WTC11 (cell line): ENCODE measurements at regions not wholly inside any gene's neighbourhood (a gene's known extent, or its start where the extent isn't known, plus 50 kb on each side); places are given as distances from the start of the nearest gene placed in this dataset.

ENCODE experiments used
- ATAC-seq: fragments of 200-7000 bp; cut with Tn5 transposase; 2 replicates; pipeline ENCODE4 v1.10.0; 2021; ENCODE audit warnings: mild to moderate bottlenecking, moderate library complexity
- CTCF ChIA-PET: fragments of 300-600 bp; sonication (Branson Sonifier 250); formaldehyde crosslinking; loops from one replicate; lab custom pipeline; 2021; ENCODE audit warnings: antibody characterized with exemption; lab: Charles Lee
- POLR2A ChIA-PET: fragments of 350-600 bp; sonication (Branson Sonifier 250); formaldehyde crosslinking; loops from one replicate; lab custom pipeline; 2021; ENCODE audit warnings: antibody characterized with exemption; lab: Charles Lee
- DNase-seq: peaks from one replicate; pipeline ENCODE4 v3.0.0; 2021; ENCODE audit warnings: low spot score
- H3K27ac Mint-ChIP-seq: 2 replicates; pipeline ENCODE4 v1.8.0; 2021; ENCODE audit warnings: mixed read lengths
- H3K27me3 Mint-ChIP-seq: 2 replicates; pipeline ENCODE4 v1.8.0; 2021; ENCODE audit warnings: low read depth, mild to moderate bottlenecking, moderate library complexity, mixed read lengths
- H3K36me3 Mint-ChIP-seq: 2 replicates; pipeline ENCODE4 v1.8.0; 2021; ENCODE audit warnings: mixed read lengths
- H3K4me1 Mint-ChIP-seq: 2 replicates; pipeline ENCODE4 v1.8.0; 2022; ENCODE audit warnings: mixed read lengths
- H3K4me3 Mint-ChIP-seq: 2 replicates; pipeline ENCODE4 v1.8.0; 2021; ENCODE audit warnings: mild to moderate bottlenecking, moderate library complexity, mixed read lengths
- H3K9me3 Mint-ChIP-seq: 2 replicates; pipeline ENCODE4 v1.8.0; 2021; ENCODE audit warnings: mixed read lengths
- ATF2 ChIP-seq: sonication (generic); formaldehyde crosslinking; IDR thresholded peaks from 2 replicates; pipeline ENCODE4 v1.8.1; 2022; ENCODE audit warnings: low read depth, missing genetic modification reagents, borderline replicate concordance
- CREB1 ChIP-seq: sonication (generic); formaldehyde crosslinking; IDR thresholded peaks from 2 replicates; pipeline ENCODE4 v1.8.0; 2023; ENCODE audit warnings: mild to moderate bottlenecking, missing genetic modification reagents
- E2F4 ChIP-seq: sonication (generic); formaldehyde crosslinking; IDR thresholded peaks from 2 replicates; pipeline ENCODE4 v1.8.1; 2022; ENCODE audit warnings: low read depth, mild to moderate bottlenecking, moderate library complexity, missing genetic modification reagents, borderline replicate concordance
- ETV6 ChIP-seq: sonication (generic); formaldehyde crosslinking; IDR thresholded peaks from 2 replicates; pipeline ENCODE4 v1.8.1; 2022; ENCODE audit warnings: mild to moderate bottlenecking, missing genetic modification reagents
- FOXJ3 ChIP-seq: sonication (generic); formaldehyde crosslinking; IDR thresholded peaks from 2 replicates; pipeline ENCODE4 v1.9.0; 2021; ENCODE audit warnings: missing genetic modification reagents, mild to moderate bottlenecking, borderline replicate concordance
- FOXK1 ChIP-seq: sonication (generic); formaldehyde crosslinking; IDR thresholded peaks from 2 replicates; pipeline ENCODE4 v1.8.0; 2022; ENCODE audit warnings: mild to moderate bottlenecking, moderate library complexity, missing genetic modification reagents
- MLX ChIP-seq: sonication (generic); formaldehyde crosslinking; IDR thresholded peaks from 2 replicates; pipeline ENCODE4 v1.8.1; 2023; ENCODE audit warnings: mild to moderate bottlenecking, missing genetic modification reagents, moderate library complexity
- NFATC4 ChIP-seq: fragments of 250-450 bp; sonication (Bioruptor Pico); IDR thresholded peaks from 2 replicates; pipeline ENCODE4 v1.9.0; 2021; ENCODE audit warnings: mild to moderate bottlenecking
- SP1 ChIP-seq: sonication (generic); formaldehyde crosslinking; conservative IDR thresholded peaks from 2 replicates; pipeline ENCODE4 v1.8.1; 2022; ENCODE audit warnings: missing genetic modification reagents
- TEAD1 ChIP-seq: sonication (generic); formaldehyde crosslinking; IDR thresholded peaks from 2 replicates; pipeline ENCODE4 v1.8.0; 2022; ENCODE audit warnings: mild to moderate bottlenecking, missing genetic modification reagents
- ZBTB21 ChIP-seq: sonication (generic); formaldehyde crosslinking; IDR thresholded peaks from 2 replicates; pipeline ENCODE4 v1.8.1; 2023; ENCODE audit warnings: mild to moderate bottlenecking, missing genetic modification reagents, borderline replicate concordance
- ZNF263 ChIP-seq: sonication (generic); formaldehyde crosslinking; IDR thresholded peaks from 2 replicates; pipeline ENCODE4 v1.8.1; 2022; ENCODE audit warnings: low read depth, mild to moderate bottlenecking, moderate library complexity, missing genetic modification reagents
- ZNF423 ChIP-seq: fragments of 250-450 bp; sonication (Bioruptor Pico); IDR thresholded peaks from 2 replicates; pipeline ENCODE4 v2.1.2; 2022; ENCODE audit warnings: mild to moderate bottlenecking, moderate library complexity
- TF ChIP-seq, protein P1 (sequence below): sonication (generic); formaldehyde crosslinking; IDR thresholded peaks from 2 replicates; pipeline ENCODE4 v1.8.1; 2023; ENCODE audit warnings: mild to moderate bottlenecking, missing genetic modification reagents
- TF ChIP-seq, protein P2 (sequence below): fragments of 250-450 bp; sonication (Bioruptor Pico); IDR thresholded peaks from 2 replicates; pipeline ENCODE4 v1.9.0; 2021; ENCODE audit warnings: mild to moderate bottlenecking, borderline replicate concordance
- TF ChIP-seq, protein P3 (sequence below): fragments of 250-450 bp; sonication (Bioruptor Pico); conservative IDR thresholded peaks from 2 replicates; pipeline ENCODE4 v1.9.0; 2021; ENCODE audit warnings: mild to moderate bottlenecking
- TF ChIP-seq, protein P4 (sequence below): fragments of 250-450 bp; sonication (Bioruptor Pico); IDR thresholded peaks from 2 replicates; pipeline ENCODE4 v1.9.0; 2021; ENCODE audit warnings: mild to moderate bottlenecking
- TF ChIP-seq, protein P5 (sequence below): fragments of 250-450 bp; sonication (Bioruptor Pico); IDR thresholded peaks from 2 replicates; pipeline ENCODE4 v1.9.0; 2021; ENCODE audit warnings: mild to moderate bottlenecking

GRCh38 chr13:80903911-80904310 is 563.0 kb upstream of the SPRY2 start:
- Mint-ChIP-seq H3K36me3 (no peaks in the 10 kb centered on the region), H3K4me3 (no peak overlapping the region), H3K27me3 (no peaks in the 10 kb centered on the region), H3K4me1 (no peaks in the 10 kb centered on the region), H3K27ac (no peak overlapping the region), H3K9me3 (no peaks in the 10 kb centered on the region)
- TF ChIP-seq, protein P1, sequence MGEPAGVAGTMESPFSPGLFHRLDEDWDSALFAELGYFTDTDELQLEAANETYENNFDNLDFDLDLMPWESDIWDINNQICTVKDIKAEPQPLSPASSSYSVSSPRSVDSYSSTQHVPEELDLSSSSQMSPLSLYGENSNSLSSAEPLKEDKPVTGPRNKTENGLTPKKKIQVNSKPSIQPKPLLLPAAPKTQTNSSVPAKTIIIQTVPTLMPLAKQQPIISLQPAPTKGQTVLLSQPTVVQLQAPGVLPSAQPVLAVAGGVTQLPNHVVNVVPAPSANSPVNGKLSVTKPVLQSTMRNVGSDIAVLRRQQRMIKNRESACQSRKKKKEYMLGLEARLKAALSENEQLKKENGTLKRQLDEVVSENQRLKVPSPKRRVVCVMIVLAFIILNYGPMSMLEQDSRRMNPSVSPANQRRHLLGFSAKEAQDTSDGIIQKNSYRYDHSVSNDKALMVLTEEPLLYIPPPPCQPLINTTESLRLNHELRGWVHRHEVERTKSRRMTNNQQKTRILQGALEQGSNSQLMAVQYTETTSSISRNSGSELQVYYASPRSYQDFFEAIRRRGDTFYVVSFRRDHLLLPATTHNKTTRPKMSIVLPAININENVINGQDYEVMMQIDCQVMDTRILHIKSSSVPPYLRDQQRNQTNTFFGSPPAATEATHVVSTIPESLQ (CRISPR knock-in tag), result no peak
- TF ChIP-seq, protein P2, sequence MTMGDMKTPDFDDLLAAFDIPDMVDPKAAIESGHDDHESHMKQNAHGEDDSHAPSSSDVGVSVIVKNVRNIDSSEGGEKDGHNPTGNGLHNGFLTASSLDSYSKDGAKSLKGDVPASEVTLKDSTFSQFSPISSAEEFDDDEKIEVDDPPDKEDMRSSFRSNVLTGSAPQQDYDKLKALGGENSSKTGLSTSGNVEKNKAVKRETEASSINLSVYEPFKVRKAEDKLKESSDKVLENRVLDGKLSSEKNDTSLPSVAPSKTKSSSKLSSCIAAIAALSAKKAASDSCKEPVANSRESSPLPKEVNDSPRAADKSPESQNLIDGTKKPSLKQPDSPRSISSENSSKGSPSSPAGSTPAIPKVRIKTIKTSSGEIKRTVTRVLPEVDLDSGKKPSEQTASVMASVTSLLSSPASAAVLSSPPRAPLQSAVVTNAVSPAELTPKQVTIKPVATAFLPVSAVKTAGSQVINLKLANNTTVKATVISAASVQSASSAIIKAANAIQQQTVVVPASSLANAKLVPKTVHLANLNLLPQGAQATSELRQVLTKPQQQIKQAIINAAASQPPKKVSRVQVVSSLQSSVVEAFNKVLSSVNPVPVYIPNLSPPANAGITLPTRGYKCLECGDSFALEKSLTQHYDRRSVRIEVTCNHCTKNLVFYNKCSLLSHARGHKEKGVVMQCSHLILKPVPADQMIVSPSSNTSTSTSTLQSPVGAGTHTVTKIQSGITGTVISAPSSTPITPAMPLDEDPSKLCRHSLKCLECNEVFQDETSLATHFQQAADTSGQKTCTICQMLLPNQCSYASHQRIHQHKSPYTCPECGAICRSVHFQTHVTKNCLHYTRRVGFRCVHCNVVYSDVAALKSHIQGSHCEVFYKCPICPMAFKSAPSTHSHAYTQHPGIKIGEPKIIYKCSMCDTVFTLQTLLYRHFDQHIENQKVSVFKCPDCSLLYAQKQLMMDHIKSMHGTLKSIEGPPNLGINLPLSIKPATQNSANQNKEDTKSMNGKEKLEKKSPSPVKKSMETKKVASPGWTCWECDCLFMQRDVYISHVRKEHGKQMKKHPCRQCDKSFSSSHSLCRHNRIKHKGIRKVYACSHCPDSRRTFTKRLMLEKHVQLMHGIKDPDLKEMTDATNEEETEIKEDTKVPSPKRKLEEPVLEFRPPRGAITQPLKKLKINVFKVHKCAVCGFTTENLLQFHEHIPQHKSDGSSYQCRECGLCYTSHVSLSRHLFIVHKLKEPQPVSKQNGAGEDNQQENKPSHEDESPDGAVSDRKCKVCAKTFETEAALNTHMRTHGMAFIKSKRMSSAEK, result no peak
- TF ChIP-seq CREB1 (CRISPR knock-in tag) (no peak), NFATC4 (CRISPR knock-in tag) (no peak), E2F4 (no peak), ZNF423 (no peak), ATF2 (no peak), SP1 (no peak), MLX (CRISPR knock-in tag) (no peak), TEAD1 (no peak), ZNF263 (CRISPR knock-in tag) (no peak), ETV6 (CRISPR knock-in tag) (no peak), ZBTB21 (CRISPR knock-in tag) (no peak), FOXJ3 (CRISPR knock-in tag) (no peak), FOXK1 (CRISPR knock-in tag) (no peak)
- TF ChIP-seq, protein P3, sequence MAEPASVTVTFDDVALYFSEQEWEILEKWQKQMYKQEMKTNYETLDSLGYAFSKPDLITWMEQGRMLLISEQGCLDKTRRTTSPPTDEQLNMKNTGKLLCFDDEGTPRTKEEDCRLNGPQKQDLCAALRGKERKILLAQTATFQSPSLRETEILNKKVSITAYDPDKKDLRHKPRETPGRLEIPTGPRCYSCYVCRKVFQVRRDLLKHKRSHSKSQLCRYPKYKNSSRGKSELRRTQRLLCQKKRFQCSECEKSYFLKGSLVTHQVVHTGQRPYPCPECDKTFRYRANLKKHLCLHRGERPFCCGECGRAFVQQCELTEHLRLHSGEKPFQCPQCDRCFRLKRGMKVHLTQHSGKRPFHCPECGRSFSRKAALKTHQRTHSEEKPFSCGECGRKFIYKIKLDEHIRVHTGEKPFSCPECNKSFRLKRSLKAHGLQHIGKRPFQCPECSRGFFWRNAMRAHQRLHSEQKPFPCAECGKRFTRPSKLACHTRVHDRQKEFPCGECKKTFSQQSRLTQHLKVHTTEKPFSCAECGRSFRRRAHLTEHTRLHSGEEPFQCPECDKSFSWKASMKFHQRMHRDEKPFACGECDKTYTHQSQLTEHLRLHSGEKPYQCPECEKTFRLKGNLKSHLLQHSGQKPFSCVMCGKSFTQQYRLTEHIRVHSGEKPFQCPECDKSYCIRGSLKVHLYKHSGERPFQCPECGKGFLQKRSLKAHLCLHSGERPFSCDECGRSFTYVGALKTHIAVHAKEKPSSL (CRISPR knock-in tag), result no peak
- TF ChIP-seq, protein P4, sequence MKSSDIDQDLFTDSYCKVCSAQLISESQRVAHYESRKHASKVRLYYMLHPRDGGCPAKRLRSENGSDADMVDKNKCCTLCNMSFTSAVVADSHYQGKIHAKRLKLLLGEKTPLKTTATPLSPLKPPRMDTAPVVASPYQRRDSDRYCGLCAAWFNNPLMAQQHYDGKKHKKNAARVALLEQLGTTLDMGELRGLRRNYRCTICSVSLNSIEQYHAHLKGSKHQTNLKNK (CRISPR knock-in tag), result no peak
- TF ChIP-seq, protein P5, sequence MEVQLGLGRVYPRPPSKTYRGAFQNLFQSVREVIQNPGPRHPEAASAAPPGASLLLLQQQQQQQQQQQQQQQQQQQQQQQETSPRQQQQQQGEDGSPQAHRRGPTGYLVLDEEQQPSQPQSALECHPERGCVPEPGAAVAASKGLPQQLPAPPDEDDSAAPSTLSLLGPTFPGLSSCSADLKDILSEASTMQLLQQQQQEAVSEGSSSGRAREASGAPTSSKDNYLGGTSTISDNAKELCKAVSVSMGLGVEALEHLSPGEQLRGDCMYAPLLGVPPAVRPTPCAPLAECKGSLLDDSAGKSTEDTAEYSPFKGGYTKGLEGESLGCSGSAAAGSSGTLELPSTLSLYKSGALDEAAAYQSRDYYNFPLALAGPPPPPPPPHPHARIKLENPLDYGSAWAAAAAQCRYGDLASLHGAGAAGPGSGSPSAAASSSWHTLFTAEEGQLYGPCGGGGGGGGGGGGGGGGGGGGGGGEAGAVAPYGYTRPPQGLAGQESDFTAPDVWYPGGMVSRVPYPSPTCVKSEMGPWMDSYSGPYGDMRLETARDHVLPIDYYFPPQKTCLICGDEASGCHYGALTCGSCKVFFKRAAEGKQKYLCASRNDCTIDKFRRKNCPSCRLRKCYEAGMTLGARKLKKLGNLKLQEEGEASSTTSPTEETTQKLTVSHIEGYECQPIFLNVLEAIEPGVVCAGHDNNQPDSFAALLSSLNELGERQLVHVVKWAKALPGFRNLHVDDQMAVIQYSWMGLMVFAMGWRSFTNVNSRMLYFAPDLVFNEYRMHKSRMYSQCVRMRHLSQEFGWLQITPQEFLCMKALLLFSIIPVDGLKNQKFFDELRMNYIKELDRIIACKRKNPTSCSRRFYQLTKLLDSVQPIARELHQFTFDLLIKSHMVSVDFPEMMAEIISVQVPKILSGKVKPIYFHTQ (CRISPR knock-in tag), result no peak
- no peak for ATAC-seq
- no peak for DNase-seq
- ChIA-PET POLR2A (no interaction called here), CTCF (no interaction called here)
